Nucleus accumbens (tissue), 56 donors: ENCODE measurements at regions not wholly inside any gene's neighbourhood (a gene's known extent, or its start where the extent isn't known, plus 50 kb on each side); places are given as distances from the start of the nearest gene placed in this dataset.
A peak's percentile ranks its signal among the peaks of the same experiment; 100 is the strongest.
"Not testable (repeated sequence)": the region's sequence is repeated elsewhere in the genome, so short reads cannot be mapped to it uniquely, and the experiment has no call there.

ENCODE experiments used
- DNase-seq, 56 donors: peaks; one replicate each; lab custom pipeline; 2025; lab: John Stamatoyannopoulos, UW

DNA sequence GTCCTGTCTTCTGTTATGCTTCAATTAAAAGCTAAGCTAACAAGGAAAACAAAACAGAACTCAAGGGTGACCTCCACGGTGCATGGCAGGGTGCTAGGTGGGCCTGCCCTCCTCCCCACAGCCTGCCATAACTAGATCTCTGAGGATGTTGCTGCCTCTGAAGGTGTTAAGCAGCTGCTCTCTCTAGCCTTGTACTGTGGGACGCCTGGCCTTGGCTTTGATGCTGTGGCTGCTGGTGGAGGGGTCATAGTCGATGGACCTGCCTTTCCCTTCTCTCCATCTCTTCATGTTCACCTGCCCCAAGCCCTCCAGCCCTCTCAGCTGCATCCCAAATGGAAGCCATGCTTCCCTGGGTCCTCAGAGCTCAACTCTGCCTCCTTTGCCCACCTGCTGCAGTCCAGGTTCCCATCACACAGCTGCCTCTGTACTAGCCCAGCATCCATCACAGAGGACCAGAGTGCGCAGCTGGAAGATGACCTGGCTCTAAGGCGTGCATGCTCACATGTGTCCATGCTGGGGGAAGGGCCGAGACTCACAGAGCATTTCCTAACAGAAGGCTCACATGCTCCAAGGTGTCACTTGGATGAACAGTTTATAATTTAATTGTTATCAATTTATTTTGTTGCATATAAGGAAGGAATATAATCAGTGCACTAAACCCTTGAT, 180.3 kb upstream of the E2F8 start:
- DNase-seq = no peak

GRCh38 chr11:19419808-19420207, 179.1 kb upstream of the E2F8 start:
- DNase-seq = no peak

DNA sequence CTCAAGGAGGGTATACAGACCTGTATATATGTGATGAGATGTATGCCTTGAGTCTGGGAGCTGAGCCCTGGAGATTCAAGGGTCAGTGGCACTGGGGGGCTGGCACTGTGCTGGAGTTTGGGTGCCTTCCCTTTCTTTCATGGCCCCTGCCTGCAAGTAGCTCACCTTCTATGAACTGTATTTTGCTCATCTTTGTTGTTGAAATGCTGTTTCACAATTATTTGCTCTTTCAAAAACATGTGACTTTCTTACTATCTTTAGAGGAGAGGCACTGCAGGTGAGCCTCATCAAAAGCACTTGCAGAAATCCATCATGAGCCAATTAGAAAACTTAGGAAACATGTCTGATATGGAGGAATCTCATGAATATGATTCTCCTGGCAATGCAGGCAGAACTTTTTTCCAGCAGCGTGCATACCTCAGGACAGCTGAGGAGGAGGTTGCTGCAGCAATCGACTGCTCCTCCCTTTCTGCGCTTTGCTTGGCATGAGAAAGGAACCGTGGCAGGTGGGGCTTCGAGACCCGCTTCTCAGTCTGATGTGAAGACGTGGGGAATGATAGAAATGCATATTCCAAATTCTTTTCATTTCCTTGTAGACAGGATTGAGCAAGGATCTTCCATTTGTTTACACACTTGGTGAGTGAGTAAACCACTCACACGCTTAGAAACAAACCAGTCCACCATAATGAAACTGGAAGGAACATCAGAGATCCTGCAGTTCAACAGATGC, 178.4 kb upstream of the E2F8 start:
- DNase-seq = peak in 2 of 56 donors; percentile 2 to 13

- DNase-seq = no peak
These were observed 177.5 kb upstream of the E2F8 start for GRCh38 chr11:19418221-19418620.

DNA sequence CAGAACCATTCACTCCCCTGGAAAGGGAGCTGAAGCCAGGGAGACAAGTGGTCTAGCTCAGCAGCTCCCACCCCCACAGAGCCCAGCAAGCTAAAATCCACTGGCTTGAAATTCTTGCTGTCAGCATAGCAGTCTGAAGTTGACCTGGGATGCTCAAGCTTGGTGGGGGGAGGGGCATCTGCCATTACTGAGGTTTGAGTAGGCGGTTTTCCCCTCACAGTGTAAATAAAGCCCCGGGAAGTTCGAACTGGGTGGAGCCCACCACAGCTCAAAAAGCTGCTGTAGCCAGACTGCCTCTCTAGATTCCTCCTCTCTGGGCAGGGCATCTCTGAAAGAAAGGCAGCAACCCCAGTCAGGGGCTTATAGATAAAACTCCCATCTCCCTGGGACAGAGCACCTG, 171.3 kb upstream of the E2F8 start:
- DNase-seq = not testable (repeated sequence)

DNA sequence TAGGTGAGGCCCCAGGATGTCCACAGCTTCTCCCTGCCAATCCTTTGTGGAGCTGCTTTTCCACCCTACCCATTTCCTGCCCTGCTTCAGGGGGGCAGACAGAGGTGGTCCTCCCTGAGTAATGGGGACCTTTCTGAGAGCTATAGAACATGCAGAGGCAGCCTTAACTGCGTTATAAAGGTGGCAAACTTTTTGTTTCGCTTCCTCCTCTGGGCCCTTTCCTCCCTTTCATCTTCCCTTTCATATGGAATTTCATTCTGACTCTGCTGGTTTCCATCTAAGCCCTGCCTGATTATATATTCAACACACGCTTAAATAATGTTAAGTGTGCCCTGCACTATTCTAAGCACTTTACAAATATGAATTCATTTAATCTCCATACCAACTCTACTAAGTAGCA, 169.3 kb upstream of the E2F8 start:
- no peak for DNase-seq

GRCh38 chr11:19409307-19409706, 168.6 kb upstream of the E2F8 start:
- no peak for DNase-seq

GRCh38 chr11:19407677-19408270, 167.0 kb upstream of the E2F8 start:
- DNase-seq = no peak

- DNase-seq = no peak
These were observed 165.2 kb upstream of the E2F8 start for GRCh38 chr11:19405966-19406365.

GRCh38 chr11:19404787-19405186, 164.0 kb upstream of the E2F8 start:
- no peak for DNase-seq

- DNase-seq = no peak
These were observed 162.6 kb upstream of the E2F8 start for GRCh38 chr11:19403196-19403895.

- DNase-seq = no peak
These were observed 159.6 kb upstream of the E2F8 start for GRCh38 chr11:19400296-19400695.

- DNase-seq = no peak
These were observed 158.2 kb upstream of the E2F8 start for GRCh38 chr11:19398772-19399527.

DNA sequence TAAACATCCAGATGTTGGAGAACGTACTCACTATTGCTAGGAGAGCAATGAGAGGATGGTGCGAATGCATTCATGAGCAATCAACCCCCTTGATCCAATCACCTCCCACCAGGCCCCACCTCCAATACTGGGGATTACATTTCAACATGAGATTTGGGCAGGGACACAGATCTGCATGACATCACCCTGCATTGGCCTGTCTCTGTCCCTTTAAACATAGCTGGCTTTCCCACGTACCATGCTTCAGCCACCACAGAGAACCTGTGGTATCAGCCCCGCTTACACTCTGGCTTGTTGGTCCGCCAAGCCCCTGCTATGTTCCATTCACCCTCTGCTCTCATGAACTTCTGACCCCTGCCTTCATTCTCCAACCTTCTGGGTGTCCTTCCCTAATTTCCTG, 157.5 kb upstream of the E2F8 start:
- DNase-seq = no peak

GRCh38 chr11:19395050-19395449, 154.3 kb upstream of the E2F8 start:
- no peak for DNase-seq

DNA sequence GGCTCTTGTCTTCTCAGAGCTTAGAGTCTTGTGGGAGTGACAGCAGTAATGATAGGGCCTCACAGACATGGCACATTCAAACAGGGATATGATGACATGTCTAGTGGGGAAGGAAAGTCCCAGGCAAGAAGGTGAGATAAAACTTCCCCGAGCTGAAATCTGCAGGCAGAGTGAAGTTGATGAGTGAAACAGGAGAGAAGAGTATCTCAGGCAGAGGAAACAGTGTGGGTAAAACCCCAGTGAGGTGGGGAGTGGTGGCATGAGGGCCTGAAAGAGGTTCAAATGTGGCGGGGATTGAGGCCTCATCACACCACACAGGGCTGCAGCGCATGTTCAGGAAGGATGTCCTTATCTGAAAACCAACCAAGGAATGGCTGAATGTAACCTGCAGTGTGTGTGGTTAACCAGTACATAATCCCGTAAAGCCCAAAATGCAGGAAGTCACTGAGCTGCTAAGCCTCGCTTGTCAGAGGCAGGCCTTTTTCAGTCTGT, 153.8 kb upstream of the E2F8 start:
- no peak for DNase-seq

DNA sequence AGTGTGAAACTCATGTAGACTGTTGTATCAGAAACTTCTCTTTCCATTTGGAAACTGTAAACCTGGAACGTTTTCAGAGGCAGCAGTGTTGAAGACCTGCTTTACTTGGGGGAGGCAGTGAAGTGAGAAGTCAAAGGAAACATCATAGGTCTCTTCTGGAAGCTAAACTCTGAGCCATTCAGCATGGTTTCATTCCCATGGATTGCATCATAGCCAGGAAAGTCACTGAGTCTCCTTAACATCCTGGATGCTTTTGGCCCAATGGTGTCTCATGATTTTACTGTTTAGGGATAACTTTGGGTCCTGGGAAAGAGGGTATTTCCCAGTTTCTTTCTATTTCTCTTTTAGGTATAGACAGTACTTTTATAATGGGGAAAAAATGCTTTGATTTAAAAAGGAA, 153.2 kb upstream of the E2F8 start:
- no peak for DNase-seq

- DNase-seq = no peak
These were observed 152.2 kb upstream of the E2F8 start for GRCh38 chr11:19392847-19393518.

DNA sequence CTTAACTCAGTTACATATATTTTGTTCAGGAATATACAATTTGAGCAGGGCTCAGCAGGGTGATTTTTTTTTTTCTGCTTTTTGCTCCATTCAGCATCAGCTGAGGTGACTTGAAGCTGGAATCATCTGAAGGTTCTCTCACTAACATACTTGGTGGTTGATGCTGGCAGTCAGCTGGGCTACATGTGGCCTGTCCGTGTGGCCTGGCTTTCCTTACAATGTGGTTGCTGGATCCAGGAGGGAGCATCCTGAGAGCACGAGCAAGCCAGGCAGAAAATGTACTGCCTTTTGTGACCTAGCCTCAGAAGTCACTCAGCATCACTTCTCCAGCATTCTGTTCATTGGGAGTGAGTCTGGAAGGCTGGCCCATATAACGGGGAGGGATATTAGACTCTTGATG, 151.6 kb upstream of the E2F8 start:
- no peak for DNase-seq

- DNase-seq = no peak
These were observed 150.9 kb upstream of the E2F8 start for GRCh38 chr11:19391652-19392051.
